Glomerular visceral epithelial cell (primary cell): ENCODE measurements at regions not wholly inside any gene's neighbourhood (a gene's known extent, or its start where the extent isn't known, plus 50 kb on each side); places are given as distances from the start of the nearest gene placed in this dataset.

Experiments used
- DNase-seq: peaks from one replicate; pipeline ENCODE4 v3.0.0-alpha.2; 2016; ENCODE audit errors: extremely low spot score

DNA sequence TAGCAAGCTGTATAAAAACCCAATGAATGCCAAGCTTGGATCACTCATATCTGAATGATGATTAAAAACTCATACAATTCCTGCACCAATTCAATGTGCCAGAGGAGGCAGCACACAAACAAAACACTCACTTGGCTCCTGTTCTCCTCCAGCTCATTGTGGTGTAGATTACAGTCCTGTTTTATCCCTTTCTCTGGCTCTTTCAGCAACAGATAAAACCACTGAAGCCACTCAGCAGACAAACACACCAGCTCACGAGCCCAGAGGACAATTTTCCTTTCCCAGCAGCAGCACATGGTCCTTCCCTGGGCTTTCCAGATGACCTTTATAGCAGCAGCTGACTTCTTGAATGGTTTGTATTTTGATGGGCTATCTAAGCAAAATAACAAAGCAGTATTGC, 107.3 kb upstream of the STARD3NL start:
- peak; percentile 16 for DNase-seq

DNA sequence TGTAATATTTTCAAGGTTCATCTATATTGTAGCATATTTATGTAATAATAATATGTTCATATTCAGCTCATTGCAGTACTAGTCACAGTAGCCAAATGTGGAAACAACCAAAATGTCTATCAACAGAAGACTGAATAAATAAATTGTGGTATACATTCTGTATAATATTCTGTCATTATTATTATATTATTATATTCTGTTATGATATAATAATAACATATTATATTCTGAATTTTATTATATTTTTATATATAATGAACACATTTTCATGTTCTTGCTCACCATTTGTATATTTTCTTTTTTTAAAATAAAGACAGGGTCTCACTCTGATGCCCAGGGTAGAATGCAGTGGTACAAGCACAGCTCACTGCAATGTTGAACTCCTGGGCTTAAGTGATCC, 91.2 kb upstream of the STARD3NL start:
- no peak for DNase-seq

DNA sequence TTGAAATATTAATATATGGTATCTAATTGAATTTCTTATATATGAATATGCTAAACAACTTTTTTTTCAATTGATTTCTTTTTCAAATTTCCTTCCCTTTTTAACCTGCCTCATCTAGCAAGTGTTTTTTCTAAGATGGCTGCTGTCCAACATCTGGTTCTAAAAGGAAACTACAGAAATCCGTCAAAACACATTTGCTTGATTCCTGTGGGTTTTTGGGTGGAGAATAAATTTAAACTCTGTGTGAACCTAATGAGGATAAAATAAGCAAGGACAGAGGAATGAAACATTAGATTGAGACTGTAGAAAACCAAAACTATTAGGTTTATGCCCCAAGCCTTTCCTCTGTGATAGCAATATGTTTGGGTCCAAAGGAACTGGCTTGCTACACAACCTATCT, 75.5 kb upstream of the STARD3NL start:
- DNase-seq, result no peak

DNA sequence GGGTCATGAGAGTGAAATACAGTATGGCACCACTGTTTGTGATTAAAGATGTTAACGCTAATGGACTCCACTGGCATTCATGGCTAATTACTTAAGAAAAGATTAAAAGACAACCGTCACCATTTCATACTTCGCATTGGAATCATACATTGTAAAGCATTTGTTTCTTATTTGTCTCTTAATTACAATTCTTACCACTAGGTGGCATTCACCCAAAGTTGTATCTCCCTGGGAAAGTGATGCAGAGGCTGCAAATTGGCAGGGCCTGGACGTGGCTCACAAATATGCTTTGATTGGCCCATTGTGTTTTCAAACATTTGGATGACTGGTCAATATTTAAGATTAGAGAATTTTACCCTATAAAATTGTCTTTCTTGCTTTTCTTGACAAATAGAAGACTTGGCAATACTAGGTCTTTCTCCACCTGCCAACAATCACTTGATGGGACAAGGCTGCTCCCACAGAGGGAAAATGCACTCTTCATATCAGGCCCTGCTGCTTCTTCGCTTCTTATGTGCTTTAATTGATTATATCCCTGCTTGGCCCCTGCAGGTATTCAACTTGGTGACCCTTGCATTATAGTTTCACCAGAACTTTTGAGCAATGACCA, 72.1 kb upstream of the STARD3NL start:
- DNase-seq, result peak; percentile 36

DNA sequence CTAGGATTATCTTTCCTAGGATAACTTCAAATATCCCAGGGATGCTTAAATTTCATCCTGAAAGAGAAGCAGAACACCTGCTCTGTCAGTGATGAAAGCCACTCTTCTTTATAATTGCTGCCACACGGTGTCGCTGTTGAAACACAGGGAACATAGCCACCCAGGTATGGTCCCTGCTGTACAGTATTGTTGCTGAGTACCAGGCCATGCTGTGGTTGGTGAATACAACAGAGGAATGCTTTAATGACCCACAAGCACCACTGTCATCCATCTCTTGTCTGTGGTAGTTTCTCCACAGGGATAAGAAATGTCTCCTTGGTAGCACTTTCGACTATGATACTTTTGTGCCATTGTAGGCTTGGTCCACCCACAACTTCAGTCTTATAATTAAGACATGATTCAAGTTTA, 70.6 kb upstream of the STARD3NL start:
- peak; percentile 60 for DNase-seq

DNA sequence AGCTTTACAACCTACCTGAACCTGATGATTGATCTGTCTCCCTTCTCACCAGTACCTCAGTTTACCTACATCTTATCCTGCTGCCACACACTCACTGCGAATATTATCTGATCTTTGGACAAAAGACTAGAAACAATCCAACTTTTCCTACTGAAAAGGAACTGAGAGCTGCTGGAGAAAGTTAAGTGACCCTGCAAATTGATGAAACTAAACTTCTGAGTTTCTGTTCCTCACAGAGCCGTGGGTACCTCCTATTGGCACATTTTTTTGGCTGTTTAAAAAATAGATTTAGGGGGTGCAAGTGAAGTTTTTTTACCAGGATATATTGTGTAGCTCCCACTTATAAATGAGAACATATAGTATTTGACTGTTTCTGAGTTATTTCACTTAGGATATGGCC, 66.0 kb upstream of the STARD3NL start:
- DNase-seq, result no peak

DNA sequence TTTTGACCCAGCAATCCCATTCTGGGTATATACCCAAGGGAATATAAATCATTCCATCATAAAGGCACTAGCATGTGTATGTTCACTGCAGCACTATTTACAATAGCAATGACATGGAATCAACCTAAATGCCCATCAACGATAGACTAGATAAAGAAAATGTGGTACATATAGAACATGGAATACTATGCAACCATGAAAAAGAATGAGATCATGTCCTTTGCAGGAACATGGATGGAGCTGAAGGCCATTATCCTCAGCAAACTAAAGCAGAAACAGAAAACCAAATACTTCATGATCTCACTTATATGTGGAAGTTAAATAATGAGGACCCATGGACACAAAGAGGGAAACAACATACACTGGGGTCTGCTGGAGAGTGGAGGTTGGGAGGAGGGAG, 58.0 kb upstream of the STARD3NL start:
- DNase-seq, result no peak

DNA sequence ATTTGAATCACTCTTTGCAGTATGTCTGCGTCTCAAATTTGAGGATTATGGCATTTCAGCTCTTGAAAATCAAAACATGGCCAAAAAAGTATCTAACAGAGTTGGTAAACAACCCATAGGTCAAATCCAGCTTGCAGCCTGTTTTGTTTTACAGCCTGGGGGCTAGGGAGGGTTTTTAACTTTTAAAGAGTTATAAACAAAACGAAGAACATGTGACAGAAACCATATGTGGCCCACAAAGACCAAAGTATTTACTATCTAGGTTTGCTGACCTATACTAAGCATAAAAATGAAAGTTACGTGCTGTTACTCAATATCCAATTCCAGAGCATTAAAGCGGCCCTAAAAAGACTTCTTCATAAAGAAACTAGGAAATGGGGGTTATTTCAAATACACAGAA, 55.5 kb upstream of the STARD3NL start:
- no peak for DNase-seq

DNA sequence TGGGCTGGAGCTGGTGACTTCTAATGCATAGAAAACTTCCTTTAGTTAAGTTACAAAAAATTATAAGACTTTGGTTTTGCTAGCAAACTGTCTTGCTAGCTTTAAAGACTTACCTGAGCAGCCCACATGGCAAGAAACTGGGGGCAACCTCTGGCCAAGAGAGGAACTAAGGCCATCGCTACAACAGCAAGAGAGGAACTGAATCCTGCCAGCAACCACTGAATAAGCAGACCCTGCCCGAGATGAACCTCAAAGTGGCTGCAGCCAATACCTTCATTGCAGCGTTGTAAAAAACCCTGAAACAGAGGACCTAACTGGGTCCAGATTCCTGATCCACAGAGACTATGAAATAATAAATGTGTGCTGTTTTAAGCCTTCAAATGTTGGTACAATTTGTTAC, 54.6 kb upstream of the STARD3NL start:
- no peak for DNase-seq

DNA sequence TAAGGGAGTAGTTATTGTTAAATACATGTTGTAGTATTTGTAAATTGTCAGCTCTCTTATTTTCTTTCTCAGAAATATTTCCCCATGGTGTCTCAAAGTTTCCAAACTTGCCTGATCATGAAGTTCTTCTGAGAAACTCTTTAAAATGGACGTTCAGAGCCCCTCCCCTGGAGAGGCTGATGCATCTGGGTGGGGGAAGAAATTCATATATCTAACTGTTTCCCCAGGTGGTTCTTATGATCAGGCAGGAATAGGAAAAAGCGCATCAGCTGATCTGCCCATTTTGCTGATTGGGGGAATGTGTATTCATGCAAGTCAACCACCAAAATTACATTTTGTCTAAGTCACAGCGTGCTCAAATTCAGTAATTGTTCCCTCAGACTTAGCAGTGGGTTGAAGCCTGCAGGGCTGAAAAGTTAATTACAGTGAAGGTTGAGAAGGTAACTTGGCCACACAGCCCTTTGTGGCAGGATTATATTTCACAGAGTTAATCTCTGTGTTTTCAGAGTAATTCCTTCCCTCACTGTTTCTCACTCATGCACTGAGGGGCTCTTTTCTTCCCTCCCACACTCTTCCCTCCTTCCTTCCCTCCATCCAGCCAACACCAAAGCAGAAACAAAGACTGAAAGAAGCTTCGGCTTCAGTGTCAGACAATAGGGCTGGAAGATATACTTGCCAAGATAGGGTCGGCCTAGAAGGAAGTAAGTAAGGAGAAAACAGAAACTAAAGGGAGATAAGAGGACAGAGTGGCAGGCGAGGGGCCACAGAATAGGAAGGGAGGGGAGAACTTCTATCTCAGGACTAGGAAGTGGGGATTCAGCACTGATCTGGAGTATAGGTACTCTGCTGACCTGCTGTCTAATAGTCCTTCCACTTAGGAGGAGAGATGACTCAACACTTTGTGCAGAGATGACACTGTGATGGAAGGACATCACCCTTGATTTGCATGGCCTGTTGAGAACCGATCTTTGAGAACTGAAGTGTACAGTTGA, 50.5 kb upstream of the STARD3NL start:
- no peak for DNase-seq
